Neural crest cell (in vitro differentiated cells): ENCODE measurements at regions not wholly inside any gene's neighbourhood (a gene's known extent, or its start where the extent isn't known, plus 50 kb on each side); places are given as distances from the start of the nearest gene placed in this dataset.

ENCODE experiments used
- DNase-seq: peaks from one replicate; pipeline ENCODE4 v3.0.0; 2021; ENCODE audit warnings: low read depth, mixed read lengths, low spot score
- H3K27ac Mint-ChIP-seq: one replicate; pipeline ENCODE4 v1.8.0; 2021; ENCODE audit warnings: mild to moderate bottlenecking, mixed read lengths; ENCODE audit not compliant: unreplicated experiment
- H3K27me3 Mint-ChIP-seq: 2 replicates; pipeline ENCODE4 v1.8.0; 2021; ENCODE audit warnings: low read depth, mild to moderate bottlenecking, mixed read lengths
- H3K36me3 Mint-ChIP-seq: 2 replicates; pipeline ENCODE4 v1.8.0; 2021; ENCODE audit warnings: low read depth, mild to moderate bottlenecking, mixed read lengths
- H3K4me1 Mint-ChIP-seq: 2 replicates; pipeline ENCODE4 v1.8.0; 2021; ENCODE audit warnings: mixed read lengths
- H3K4me3 Mint-ChIP-seq: one replicate; pipeline ENCODE4 v1.8.0; 2021; ENCODE audit warnings: mild to moderate bottlenecking, mixed read lengths
- H3K9me3 Mint-ChIP-seq: 2 replicates; pipeline ENCODE4 v1.8.0; 2021; ENCODE audit warnings: mixed read lengths
- CTCF ChIP-seq: fragments of 200-600 bp; sonication (generic); conservative IDR thresholded peaks from 2 replicates; pipeline ENCODE4 v1.5.0; 2021; ENCODE audit warnings: antibody characterized with exemption, mild to moderate bottlenecking

GRCh38 chr13:105193026-105193425, 1342.4 kb downstream of the EFNB2 start:
- H3K27ac Mint-ChIP-seq = no peak overlapping the region
- H3K4me1 Mint-ChIP-seq = no peaks in the 10 kb centered on the region
- no peak overlapping the region for H3K4me3 Mint-ChIP-seq
- H3K36me3 Mint-ChIP-seq = no peaks in the 10 kb centered on the region
- no peak for DNase-seq
- H3K9me3 Mint-ChIP-seq = no peaks in the 10 kb centered on the region
- H3K27me3 Mint-ChIP-seq = no peaks in the 10 kb centered on the region
- no peak for TF ChIP-seq CTCF

- Mint-ChIP-seq H3K36me3 (no peaks in the 10 kb centered on the region), H3K9me3 (no peaks in the 10 kb centered on the region), H3K4me1 (no peaks in the 10 kb centered on the region), H3K4me3 (no peak overlapping the region), H3K27me3 (no peaks in the 10 kb centered on the region), H3K27ac (no peak overlapping the region)
- DNase-seq = no peak
- no peak for TF ChIP-seq CTCF
Measured at GRCh38 chr13:105184201-105184600, 1351.3 kb downstream of the EFNB2 start.

- no peak overlapping the region for H3K4me3 Mint-ChIP-seq
Measured at GRCh38 chr13:105177265-105177900, 1358.1 kb downstream of the EFNB2 start.

GRCh38 chr13:105170438-105170837, 1365.0 kb downstream of the EFNB2 start:
- H3K4me3 Mint-ChIP-seq = no peak overlapping the region

More at GRCh38 chr13:105177265-105177900, 1358.1 kb downstream of the EFNB2 start:
- Mint-ChIP-seq H3K27ac (no peak overlapping the region), H3K36me3 (no peaks in the 10 kb centered on the region), H3K27me3 (no peaks in the 10 kb centered on the region), H3K9me3 (no peaks in the 10 kb centered on the region), H3K4me1 (peaks cover 18% of the 10 kb centered on the region)
- no peak for DNase-seq
- TF ChIP-seq CTCF = no peak

GRCh38 chr13:105168295-105168694, 1367.2 kb downstream of the EFNB2 start:
- Mint-ChIP-seq H3K9me3 (peaks cover 3% of the 10 kb centered on the region), H3K4me1 (no peaks in the 10 kb centered on the region), H3K4me3 (no peak overlapping the region), H3K27ac (no peak overlapping the region), H3K27me3 (no peaks in the 10 kb centered on the region), H3K36me3 (no peaks in the 10 kb centered on the region)
- DNase-seq = no peak
- TF ChIP-seq CTCF = no peak

More at GRCh38 chr13:105170438-105170837, 1365.0 kb downstream of the EFNB2 start:
- Mint-ChIP-seq H3K27ac (no peak overlapping the region), H3K4me1 (peaks cover 4% of the 10 kb centered on the region), H3K27me3 (no peaks in the 10 kb centered on the region), H3K9me3 (peaks cover 3% of the 10 kb centered on the region), H3K36me3 (no peaks in the 10 kb centered on the region)
- no peak for TF ChIP-seq CTCF
- no peak for DNase-seq
